C4-2B (cell line): ENCODE measurements at regions not wholly inside any gene's neighbourhood (a gene's known extent, or its start where the extent isn't known, plus 50 kb on each side); places are given as distances from the start of the nearest gene placed in this dataset.

Source experiments
- ZFX ChIP-seq: fragments of 450-650 bp; IDR thresholded peaks from 2 replicates; pipeline ENCODE4 v1.6.1; 2017
- TF ChIP-seq, protein P1 (sequence below): fragments of 450-650 bp; conservative IDR thresholded peaks from 2 replicates; pipeline ENCODE4 v1.5.1; 2017; ENCODE audit warnings: mild to moderate bottlenecking

DNA sequence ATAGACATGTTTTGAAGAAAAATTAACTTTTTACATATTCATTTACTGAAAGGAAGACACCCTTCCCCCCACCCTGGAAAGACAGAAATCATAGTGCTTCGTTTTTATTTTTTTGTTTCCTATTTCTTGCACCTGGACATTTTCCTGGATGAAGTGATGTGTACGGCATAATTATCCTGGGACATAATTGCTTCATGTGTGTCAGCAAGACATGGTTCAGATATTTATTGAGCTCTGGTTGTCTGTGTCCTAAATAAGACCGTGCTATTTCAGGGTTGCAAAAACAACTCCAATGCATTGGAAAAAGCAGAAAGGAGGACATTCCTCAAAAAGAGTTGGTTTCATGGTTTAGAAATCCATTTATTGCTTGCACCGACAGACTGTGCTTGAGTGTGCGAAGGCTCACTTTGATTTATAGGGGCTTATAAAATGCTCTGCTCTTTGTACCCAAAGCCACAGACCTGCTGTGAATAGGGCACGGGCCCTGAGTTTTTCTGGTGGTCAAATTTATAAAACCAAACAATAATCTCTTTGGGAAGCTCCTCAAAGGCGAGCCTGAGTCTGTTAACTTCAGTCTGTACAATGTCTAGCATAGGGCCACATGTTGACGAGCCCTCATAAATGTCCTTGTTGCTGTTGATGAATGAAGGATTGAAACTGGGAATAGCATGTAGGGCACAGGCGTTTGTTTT, 179.5 kb downstream of the SOX4 start:
- TF ChIP-seq, protein P1, sequence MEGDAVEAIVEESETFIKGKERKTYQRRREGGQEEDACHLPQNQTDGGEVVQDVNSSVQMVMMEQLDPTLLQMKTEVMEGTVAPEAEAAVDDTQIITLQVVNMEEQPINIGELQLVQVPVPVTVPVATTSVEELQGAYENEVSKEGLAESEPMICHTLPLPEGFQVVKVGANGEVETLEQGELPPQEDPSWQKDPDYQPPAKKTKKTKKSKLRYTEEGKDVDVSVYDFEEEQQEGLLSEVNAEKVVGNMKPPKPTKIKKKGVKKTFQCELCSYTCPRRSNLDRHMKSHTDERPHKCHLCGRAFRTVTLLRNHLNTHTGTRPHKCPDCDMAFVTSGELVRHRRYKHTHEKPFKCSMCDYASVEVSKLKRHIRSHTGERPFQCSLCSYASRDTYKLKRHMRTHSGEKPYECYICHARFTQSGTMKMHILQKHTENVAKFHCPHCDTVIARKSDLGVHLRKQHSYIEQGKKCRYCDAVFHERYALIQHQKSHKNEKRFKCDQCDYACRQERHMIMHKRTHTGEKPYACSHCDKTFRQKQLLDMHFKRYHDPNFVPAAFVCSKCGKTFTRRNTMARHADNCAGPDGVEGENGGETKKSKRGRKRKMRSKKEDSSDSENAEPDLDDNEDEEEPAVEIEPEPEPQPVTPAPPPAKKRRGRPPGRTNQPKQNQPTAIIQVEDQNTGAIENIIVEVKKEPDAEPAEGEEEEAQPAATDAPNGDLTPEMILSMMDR, result no peak
- no peak for TF ChIP-seq ZFX
